ENCODE measurements at regions not wholly inside any gene's neighbourhood (a gene's known extent, or its start where the extent isn't known, plus 50 kb on each side); places are given as distances from the start of the nearest gene placed in this dataset.

DNA sequence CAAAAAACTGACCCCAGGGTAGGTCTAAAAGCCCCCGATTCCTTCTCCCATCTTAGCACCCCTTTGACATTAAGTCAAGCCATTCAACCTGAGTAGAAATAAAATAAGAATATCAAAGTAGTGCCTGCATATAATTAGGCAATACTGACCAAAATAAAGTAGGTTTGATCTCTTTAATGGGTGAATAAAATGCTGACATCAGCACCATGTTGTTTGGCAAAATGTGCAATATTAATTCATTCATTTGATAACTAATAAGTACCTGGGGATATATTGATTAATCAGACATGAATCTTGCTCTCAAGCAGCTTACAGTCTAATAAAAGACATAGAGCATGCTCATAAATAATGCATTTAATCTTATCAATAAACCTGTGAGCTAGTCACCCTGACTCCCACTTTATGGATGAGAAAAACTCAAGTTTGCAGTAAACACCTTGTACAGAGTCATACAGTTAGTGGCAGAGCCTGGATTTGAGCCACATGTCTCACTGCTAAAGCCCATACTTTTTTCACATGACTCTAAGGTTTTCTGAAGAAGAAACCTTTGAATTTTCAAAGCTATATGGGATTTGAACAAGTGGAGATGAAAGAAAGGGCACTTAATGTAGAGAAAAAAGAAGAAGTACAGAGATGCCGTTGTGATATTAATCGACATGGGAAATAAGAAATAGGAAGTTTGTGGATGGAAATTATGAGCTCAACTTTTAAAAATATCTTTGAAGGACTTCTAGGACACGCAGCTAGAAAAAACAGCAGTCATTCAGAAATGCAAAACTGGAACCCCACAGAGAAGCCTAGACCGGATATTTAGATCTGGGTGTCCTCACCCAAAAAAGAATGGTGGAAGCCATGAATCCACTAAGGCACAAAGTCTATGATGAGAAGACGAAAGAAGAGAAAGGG, 183.9 kb downstream of the TOMM20 start:
- H3K36me3 ChIP-seq (ENCODE audit: control insufficient read depth, insufficient read depth, low read length): no peaks in the 10 kb centered on the region
- TF ChIP-seq CTCF (IDR thresholded peaks at IDR 0.05; ENCODE audit: insufficient read depth, low read depth, low read length): no peak
- no peak overlapping the region for H3K4me3 ChIP-seq (ENCODE audit: low read depth, low read length)
- POLR2A ChIA-PET: no interaction called here
- DNase-seq (ENCODE audit: low read depth): no peak
- no peaks in the 10 kb centered on the region for H3K27me3 ChIP-seq (ENCODE audit: control insufficient read depth, insufficient read depth, low read length)
- CTCF ChIA-PET: interaction anchor here (1.2 kb wide), 1 partner anchor 11 kb away, joined by 4 read pairs; no protein-coding TSS in a partner anchor

DNA sequence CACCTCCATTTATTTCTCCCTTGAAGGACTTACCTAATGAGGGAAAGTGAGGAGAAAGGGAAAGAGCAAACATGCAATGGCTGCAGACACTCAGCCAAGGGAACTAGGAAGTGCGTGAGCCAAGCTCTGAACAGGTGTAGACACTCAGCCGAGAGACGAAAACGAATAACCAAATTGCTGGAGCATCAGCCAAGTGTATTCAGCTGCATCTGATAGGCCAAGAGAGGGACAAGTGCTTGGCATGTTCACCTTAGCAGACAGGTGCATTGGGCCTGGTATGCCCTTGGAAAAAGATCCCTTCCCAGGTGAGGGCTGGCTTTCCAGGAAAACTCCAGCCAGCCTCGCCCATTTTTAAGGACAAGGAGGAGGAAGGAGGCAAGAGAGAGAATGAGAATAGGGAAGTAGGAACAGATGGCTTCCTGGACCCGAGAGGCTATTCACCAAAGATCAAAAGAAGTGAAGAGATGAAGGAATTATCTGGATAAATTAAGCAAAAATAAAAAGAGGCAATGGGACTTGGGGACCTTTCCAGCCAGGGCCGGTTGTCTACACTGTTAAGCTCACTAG, 184.7 kb downstream of the TOMM20 start:
- ChIA-PET CTCF (no interaction called here), POLR2A (no interaction called here)
- Histone ChIP-seq H3K27me3 (ENCODE audit: control insufficient read depth, insufficient read depth, low read length) (no peaks in the 10 kb centered on the region), H3K36me3 (ENCODE audit: control insufficient read depth, insufficient read depth, low read length) (no peaks in the 10 kb centered on the region), H3K4me3 (ENCODE audit: low read depth, low read length) (no peak overlapping the region)
- TF ChIP-seq CTCF (IDR thresholded peaks at IDR 0.05; ENCODE audit: insufficient read depth, low read depth, low read length): no peak
- no peak for DNase-seq (ENCODE audit: low read depth)

DNA sequence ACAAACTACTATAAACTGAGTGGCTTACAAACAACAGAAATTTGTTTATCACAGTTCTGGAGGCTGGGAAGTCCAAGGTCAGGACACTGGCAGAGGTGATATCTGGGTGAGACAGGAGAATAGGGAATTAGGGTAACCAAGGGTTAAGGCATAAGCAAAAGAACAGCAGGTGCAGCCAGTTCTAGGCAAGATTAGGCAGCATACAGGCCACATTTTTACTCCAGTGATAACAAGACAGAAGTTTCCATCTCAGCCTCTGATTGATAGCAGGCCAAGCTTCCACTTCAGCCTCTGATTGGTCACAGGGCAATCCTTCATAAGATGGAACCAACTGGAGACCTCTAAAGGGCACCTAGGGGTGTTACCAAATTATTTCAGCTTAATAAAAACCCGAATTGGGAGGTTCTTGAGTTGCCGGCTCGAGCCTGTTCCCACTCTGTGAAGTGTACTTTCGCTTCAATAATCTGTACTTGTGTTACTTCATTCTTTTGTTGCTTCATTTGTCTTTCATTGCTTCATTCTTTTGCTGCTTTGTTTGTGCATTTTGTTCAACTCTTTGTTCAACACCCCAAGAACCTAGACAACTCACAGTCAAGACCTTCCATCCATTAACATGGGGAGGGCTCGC, 185.6 kb downstream of the TOMM20 start:
- no peak for DNase-seq (ENCODE audit: low read depth)
- ChIA-PET CTCF (no interaction called here), POLR2A (no interaction called here)
- Histone ChIP-seq H3K27me3 (ENCODE audit: control insufficient read depth, insufficient read depth, low read length) (no peaks in the 10 kb centered on the region), H3K36me3 (ENCODE audit: control insufficient read depth, insufficient read depth, low read length) (no peaks in the 10 kb centered on the region), H3K4me3 (ENCODE audit: low read depth, low read length) (no peak overlapping the region)
- no peak for TF ChIP-seq CTCF (IDR thresholded peaks at IDR 0.05; ENCODE audit: insufficient read depth, low read depth, low read length)

GRCh38 chr1:234942012-234942332, 186.7 kb downstream of the TOMM20 start:
- H3K4me3 ChIP-seq (ENCODE audit: low read depth, low read length): no peak overlapping the region
- H3K36me3 ChIP-seq (ENCODE audit: control insufficient read depth, insufficient read depth, low read length): no peaks in the 10 kb centered on the region
- H3K27me3 ChIP-seq (ENCODE audit: control insufficient read depth, insufficient read depth, low read length): no peaks in the 10 kb centered on the region
- CTCF ChIA-PET: no interaction called here
- TF ChIP-seq CTCF (IDR thresholded peaks at IDR 0.05; ENCODE audit: insufficient read depth, low read depth, low read length): no peak
- no peak for DNase-seq (ENCODE audit: low read depth)
- POLR2A ChIA-PET: no interaction called here

DNA sequence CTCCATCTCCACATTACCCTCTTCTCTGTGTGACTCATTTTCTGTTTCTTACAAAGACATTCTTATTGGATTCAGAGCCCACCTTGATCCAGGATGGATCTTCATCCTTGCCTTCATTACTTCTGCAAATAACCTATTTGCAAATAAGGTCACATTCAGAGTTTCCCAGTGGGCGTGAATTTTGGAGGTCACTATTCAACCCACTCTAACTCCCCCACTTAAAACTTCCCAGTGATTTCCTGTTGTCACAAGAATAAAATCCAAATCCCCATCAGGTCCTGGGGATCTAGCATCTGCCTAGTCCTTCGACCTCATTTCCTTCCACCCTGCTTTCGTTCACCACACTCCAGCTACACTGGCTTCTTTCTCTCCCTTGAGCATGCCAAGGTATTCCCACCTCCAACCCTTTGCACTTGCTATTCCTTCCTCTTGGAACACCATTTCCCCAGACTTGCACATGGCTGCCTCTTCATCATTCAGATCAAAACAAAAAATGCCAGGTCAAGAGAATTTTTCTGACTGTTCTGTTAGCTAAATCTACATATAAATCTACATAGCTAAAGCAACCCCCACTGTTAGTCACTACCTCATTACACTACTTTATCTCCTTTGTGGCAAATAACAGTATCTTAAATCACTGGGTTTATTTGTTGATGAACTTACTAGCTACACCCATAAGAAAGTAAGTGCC, 187.2 kb downstream of the TOMM20 start:
- no peaks in the 10 kb centered on the region for H3K27me3 ChIP-seq (ENCODE audit: control insufficient read depth, insufficient read depth, low read length)
- CTCF ChIA-PET: interaction anchor here (1.1 kb wide), 1 partner anchor 12 kb away, joined by 3 read pairs; no protein-coding TSS in a partner anchor
- H3K4me3 ChIP-seq (ENCODE audit: low read depth, low read length): no peak overlapping the region
- DNase-seq (ENCODE audit: low read depth): no peak
- no peak for TF ChIP-seq CTCF (IDR thresholded peaks at IDR 0.05; ENCODE audit: insufficient read depth, low read depth, low read length)
- POLR2A ChIA-PET: no interaction called here
- no peaks in the 10 kb centered on the region for H3K36me3 ChIP-seq (ENCODE audit: control insufficient read depth, insufficient read depth, low read length)

All from BJ (cell line).